NCI-H1436 treated with DMSO at 0.1 percent for 48 hours (cell line): ENCODE measurements at regions not wholly inside any gene's neighbourhood (a gene's known extent, or its start where the extent isn't known, plus 50 kb on each side); places are given as distances from the start of the nearest gene placed in this dataset.

Source experiments
- DNase-seq: peaks from one replicate; lab custom pipeline; 2025; lab: John Stamatoyannopoulos, UW

DNA sequence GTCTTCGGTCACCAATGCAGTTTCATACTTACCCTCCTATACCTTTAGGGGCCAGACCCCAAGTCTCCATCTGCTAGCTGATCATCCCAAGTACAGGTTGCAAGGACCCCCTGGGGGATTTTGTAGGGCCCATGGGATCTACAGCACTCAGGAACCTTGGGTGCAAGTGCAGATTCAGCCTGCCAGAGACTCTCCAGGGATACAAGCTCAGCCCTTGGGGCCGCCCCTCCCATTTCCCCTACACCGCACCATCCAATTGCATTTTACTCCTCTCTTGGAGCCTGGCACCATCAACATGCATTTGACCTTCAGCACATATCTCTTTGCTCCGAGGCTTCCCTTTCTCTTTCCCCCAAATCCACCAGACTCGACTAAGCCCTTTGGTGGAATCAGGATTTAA lies 154.7 kb upstream of the ZNF536 start:
- no peak for DNase-seq

DNA sequence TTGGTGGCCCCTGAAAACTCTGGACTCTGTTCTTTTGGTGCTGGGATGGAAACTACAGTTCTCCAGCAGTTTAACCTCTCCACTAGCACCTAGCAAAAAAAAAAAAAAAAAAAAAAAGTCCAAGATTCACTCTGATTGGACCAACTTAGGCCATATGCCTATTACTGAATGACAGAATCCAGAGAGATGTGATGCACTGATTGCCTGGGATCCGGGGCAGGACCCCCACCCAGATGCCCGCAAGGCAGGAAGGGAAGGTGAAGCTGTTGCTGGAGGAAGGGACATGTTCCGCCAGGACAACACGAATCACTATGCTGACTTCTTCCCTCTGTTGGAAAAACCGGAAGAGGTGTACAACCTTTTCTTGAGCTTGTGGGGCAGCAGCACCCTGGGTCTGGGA lies 152.5 kb upstream of the ZNF536 start:
- no peak for DNase-seq

DNA sequence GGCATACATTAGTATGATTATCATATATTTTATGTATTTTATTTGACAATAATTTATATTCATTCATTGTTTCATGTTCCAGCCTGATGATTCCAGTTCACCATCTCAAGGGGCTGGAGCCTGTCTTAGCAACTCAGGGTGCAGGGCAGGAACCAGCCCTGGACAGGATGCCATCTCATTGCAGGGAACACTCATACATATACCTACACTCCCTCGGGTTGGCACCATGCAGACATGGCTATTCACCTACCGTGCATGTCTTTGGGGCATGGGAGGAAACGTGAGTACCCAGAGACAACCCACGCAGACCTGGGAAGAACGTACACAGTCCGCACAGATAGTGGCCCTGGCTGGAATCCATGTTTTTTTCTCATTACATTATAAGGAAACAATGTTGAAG lies 151.0 kb upstream of the ZNF536 start:
- DNase-seq, result no peak

DNA sequence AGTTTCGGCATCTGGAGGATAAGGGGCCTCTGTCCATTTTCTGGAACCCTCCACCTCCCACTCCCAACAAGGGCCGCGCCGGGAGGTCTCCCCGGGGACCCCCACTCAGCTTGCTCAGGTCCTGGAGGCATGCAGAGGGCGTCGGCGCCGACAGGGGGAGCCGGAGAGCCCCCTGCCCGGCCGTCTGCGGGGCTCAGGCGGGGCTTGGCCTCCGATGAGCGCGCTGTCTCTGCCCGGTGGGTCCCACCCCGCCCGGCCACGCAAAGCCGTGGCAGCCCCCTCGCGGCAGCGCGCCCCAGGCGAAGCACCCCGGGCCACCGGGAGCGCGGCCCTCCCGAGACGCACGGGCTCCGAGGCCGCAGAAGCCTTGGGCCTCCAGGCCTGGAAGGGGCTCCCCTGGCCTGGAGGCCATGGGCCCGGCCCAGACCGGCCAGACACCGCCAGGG lies 149.7 kb upstream of the ZNF536 start:
- no peak for DNase-seq

DNA sequence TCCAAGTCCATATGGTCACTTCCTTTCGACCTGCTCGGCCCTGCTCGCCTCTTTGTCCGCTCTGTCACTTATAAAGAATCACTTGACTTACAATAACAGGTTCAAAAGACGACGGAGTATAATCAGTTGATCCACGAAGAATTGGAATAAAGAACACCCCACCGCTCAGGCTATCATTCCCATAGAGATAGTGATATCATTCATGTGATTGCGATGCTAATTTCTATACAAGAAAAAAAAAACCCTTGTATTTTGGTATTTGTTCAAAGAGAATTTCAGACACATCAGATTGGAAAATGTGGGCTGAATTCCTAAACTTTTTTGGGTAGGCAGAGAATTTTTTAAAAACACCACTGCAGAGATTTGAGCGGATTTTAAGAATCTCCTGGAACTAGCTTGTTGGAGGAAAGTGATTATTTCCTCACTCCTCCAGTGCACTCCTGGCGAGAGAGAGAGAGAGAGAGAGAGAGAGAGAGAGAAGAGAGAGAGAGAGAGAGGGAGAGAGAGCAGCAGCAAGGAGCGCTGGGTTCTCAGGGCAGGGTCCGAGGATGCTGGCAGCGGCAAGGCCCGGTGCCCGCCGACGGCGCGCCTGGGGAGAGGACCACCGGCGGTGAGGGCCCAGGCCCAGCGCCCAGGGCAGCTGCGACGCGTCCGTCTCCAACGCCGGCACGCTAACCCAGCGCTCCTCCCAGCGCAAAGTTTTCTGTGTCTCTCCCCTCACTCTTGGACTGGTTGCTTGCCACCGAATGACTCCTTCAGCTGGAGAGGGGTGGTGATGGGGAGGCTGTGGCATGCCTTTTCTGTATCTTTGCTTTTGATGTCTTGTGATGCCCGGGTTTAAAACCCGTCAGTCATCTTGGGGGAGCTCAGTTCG lies 149.0 kb upstream of the ZNF536 start:
- DNase-seq, result no peak

DNA sequence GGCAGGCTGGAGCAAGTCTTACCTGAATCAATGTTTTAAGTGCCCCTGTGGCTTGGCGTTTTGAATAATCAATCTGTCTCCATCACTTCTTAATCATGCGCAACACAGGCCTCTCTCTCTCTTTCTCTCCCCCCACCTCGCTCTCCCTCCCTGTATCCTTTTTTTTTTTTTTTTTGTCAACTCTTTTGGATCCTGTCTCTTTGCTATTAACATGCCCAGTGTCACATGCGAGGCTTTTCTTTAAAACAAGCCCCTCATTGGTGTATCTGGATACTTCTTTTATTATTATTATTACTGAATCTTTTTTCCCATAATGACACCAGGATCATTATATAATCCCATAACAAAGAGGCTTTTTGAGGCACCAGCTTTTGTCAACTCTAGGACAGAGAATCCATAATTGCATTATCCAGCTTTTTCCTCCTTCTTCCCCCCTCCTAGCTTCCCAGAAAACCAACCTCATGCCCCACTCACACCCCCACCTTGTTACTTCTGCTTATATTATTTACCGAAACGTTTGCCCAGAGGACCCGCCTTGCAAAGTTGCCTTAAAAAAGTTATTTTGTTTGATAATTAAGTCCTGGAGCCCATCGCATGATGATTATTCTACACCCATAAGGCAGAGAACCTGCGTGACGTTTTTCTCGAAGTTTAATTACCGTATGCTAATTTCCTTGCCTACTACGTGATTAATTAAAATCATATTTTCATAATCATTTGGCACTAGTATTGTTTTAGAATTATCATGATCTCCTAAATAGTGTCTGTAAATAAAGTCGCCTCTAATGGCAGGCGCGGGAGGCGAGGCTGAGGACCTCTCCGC lies 148.1 kb upstream of the ZNF536 start:
- DNase-seq, result no peak

DNA sequence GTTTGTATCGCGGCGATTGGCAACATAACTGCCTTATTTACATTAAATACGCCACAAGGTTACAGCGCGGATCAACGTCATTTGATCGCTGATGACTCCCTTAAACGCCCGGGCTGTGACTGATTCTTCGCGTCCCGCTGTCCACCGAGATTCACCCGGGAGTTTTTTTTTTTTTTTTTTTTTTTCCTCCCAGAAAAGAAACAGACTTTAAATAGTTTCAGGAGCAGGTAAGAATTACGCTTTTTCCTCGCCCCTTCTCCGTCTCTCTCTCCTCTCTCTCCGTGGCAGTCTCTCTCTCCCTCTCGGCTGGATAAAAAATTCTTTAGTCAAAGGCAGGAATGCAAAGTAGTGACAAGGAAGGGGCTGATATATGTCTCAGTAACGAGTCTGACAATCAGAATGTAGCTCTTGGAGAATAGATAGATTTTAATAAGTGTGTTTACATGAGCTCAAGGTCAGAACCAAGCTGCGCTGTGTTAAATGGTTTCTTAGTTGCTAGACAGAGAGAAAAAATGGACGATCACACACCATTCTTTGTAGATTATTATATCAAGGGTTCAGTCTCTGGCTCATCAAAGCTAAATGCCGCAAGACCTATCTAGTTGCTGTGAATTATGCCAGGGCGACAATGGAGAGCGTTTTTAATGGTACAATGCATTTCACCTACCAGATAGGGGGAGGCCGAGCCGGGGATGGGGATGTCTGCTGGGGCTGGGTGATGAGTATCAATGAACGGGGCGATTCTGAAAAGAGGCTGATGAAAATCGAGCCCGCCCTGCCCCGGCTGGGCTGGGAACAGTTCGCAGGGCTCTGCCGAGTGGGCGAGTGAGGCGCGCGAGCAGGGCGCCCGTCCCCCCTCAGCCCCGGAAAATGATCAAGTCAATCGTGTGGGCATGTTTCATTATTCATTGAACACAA lies 147.2 kb upstream of the ZNF536 start:
- no peak for DNase-seq

DNA sequence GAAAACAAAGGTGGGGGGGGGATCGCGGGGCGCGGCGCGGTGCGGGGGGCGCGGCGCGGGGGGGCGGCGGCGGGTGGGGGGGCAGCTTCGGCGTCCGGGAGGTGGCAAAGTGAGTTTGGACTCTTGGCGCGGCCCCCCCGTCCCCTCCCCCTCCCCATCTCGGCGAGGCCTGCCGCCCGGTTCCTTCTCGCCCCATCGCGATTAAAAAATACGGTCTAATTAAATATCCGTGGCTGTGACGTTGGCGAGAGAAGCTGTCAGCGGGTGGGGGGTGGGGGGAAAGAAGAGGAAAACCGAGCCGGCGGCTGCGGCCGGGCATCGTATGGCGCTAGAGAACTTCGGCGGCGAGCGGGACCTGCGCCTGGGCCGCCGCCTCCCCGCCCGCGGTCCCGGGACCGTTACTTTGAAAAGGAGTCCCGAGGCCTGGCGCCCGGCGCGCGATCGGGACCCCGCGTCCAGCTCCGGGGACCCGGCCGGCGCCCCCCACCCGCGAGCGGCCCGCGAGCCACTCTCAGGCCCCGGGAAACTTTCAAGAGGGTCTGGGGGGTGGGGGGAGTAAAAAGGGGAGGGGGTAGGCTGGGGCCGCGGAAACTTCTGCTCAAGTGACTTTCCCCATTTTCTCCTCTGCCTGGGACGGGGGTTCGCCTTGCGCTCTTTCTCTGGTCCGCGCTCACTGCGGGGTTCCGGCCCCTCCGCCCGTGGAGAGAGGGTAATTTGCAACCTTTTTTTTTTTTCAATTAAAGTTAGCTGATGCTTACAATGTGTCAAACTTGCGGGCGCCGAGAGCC lies 146.3 kb upstream of the ZNF536 start:
- no peak for DNase-seq

DNA sequence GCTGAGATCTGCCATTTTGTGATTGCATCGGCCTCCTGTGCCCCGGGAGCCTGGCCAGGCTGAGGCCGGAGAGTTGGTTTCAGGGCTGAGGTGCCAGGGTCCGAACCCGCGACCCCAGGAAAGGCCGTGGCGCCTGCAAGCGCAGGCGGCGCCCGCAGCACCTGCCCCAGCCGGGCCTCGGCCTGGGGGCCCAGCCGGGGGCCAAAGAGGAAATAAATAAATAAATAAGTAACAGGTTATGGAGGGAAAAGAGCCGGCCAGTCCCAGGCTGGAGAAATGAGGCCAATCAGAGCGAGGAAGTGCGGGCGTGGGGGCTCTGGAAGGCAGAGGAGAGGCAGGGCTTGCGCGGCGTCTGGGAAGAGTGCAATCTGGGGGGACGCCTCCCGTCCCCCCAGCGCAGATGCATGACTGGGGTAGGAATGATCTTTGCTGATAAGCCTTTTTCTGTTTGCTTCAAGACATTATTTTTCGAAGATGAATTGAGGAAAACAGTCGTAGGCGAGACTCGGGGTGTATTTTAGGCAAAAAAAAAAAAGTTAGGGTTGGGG lies 145.6 kb upstream of the ZNF536 start:
- no peak for DNase-seq

DNA sequence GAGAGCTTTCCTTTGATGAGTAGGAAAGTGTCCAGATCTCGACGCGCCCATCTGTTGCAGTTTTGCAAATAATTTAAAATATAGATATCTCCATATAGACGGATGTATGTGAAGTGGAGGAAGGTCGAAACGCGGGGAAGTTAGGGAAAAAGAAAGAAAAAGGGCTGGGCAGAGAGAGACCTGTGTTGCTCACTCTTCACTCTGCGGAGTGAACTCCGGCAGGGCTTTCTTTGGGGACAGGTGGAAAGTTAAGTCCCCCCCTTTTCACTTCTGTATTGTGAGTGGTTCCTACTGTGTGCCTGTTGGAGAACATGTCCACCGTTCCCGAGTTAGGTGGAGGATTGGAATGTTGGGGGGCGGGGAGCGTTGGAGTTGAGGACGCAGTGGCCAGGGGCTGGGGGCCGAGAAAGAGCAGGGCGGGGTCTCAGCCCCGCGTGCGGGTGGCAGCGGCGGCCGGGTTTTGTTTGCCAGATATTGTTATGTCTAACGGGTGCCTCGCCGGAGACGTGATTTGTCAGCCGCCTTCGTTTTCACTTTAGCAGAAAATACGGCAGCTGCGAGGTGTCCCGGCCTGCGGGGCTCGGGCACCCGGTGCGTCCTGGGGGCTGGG lies 145.1 kb upstream of the ZNF536 start:
- DNase-seq, result no peak

DNA sequence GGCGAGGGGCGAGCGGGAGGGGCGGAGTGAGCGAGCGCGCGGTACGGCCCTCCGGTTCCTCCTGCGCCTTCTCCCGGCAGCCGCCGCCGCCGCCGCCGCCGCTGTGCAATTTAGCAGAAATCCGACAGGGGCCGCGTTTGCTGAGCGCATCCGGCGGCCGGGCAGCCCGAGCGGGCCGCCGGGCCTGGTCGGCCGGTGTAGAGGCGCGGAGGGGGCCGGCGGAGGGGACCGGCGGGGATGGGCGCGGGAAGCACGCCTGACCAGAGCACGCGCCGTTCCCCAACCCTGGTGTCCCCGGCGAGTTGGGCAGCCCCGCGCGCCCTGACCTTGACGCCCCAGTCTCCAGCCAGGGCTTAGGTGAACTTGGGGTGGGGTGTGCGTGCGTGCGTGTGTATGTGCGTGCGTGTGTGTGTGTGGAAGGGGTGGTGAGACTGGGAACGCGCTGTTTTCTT lies 144.5 kb upstream of the ZNF536 start:
- no peak for DNase-seq

DNA sequence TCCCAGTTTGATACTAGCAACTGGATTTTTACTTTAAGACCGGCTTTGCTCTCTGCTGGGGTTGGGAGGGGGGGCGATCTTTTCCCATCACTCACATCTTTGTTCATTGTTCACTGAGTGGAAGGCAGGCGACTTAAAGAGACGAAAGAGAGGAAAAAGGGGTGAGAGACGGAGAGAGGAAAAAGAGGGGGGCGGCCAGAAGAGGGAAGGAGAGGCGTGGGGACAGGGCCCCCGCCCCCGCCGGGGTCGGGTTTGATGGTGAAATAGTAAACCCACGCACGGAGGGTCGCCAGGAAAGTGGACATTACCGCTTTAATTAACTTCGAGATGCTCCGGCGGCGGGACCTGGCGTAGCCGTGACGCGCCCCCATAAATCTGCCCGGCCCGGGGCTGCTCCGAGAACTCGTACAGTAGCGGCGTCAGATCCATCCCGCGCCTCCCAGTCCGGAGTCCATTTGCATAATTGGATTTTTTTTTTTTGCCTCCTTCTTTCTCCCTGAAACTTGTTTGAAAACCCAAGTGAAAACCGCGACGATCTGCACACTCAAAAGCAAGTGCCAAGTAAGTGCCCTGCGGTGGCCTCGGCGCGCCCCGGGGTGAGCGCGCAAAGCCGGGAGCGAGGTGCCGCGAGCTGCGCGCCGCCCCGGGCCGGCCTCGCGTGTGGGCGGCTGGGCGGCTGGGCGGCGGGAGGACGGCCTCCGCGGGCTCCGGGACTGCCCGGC lies 143.9 kb upstream of the ZNF536 start:
- DNase-seq, result no peak

DNA sequence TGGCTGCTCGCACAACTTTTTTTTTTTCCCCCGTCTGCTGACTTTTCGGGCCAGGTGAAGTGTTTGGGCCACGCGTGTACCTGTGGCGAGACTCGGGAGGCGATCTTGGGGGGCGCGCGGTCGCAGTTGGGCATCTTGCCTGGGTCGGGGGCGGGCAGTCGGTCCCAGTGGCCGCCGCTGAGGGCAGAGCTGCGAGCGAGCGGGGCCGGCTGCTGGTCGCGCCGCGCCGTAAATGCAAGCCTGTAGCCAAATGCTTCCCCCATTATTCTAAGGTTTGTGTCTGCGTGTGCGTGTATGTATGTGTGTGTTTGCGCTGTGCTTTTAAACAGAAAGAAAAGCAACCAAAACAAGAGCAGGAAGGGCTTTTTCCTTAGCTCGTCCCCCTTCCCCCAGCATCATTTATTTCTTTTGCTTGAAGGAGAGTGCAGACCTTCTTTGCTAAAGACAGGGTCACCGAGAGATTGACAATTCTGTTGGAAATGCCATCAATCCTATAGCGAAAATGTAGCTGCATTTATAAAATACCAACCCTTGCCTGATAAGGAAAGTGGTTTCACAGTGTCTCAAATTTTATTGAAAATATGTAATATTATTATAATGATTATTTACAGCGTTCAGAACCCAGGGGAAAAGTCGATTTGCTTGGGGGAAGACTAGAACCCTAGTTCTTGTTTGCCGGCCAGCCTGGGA lies 143.2 kb upstream of the ZNF536 start:
- DNase-seq, result no peak

DNA sequence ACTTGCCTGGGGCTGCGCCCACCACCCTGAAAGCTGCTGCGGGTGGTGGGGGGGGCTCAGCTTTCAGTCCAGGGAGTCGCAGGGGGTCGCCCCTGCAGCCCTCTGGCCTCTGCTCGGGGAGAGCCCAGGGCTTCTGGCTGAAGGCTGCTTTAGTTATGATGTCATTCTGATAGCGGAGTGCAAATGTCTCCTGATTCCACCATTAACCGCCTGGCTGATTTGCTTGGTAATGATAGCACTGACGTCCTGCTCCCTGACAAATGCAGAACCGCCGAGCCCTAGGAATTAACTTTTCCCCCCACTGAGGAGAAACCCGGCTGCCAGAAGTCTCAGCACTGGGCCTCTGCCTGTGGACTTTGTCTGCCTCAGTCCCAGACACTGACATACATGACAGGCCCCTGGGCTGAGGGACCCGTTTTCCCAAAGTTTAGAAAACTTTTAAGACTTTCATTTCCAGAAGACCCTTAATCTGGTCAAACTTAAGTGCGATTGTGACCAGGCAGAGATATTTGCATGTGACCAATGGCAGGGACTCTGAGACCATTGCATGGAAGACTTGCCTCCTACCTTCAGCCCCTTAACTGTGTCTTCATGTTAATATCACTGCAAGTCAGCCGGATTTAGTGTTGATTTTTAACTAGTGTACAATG lies 142.5 kb upstream of the ZNF536 start:
- no peak for DNase-seq

DNA sequence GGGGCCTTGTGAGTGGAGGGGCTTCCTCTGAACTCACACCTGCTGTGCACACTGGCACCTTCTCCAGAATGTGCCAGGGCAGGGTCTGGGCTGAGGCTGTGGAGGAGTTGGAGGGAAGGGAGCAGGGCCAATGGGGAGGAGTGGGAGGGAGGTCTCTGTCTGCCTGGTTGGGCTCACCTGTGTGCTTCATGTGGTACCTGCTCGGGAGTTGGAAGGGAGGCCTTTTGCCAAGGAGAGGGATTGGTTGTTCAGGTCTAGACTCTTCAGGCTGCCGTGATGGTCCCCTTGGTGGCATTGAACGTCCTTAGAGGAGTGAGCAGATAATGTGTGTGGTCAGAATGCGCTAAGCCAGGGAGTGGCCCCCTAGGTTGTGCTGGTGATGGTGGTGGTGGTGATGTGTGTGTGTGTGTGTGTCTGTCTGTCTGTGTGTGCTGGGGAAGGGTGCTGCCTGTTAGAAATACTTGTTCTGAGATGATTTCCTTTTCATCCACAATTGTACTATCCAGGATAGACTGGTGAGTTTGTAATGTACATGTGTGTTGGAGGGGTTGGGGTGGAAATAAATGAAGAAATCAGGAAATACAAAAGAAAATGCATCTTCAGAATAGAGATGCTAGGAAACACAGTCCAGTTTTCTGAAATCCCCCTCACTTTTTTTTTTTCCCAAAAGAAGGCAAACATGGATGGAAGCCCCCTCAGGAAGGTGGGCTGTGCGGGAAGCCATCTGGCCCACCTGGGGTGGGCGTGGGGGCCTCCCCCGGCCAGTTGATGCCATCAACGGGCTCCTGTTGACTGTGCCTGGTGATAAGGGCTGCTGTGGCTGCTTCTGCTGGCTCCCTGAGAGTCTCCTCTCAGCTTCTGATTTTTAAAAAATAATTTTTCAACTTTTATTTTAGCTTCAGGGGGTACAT lies 140.5 kb upstream of the ZNF536 start:
- no peak for DNase-seq

DNA sequence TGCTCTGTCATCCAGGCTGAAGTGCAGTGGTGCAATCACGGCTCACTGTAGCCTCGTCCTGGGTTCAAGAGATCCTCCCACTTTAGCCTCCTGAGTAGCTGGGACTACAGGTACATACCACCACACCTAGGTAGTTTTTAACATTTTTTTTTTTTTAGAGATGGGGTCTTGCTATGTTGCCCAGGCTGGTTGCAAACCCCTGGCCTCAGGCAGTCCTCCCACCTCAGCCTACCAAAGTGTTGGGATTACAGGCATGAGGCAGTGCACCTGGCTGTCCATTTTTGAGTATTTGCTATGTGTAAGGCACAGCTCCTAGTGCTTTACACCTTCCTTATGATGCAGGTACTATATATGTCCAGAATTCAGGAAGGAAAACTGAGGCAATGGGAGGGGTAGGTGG lies 138.8 kb upstream of the ZNF536 start:
- no peak for DNase-seq

DNA sequence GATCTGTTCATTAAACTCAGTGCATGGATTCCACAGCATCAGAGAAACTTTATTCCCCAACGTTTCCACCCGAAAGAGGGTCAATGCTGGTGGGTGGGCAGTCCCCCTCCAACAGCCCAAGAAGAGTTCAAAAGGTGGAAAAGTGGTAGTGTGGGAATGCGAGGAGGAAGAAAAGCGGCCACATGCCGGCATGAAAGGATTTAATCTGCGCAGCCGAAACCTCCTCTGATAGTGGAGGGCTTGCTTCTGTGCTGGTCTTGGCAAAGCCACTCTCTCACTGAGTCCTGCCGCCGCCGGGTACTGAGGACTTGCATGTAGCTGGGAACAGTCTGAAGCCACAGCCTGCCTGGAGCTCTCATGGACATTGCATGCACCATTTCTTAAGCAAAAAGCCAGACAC lies 136.2 kb upstream of the ZNF536 start:
- no peak for DNase-seq

DNA sequence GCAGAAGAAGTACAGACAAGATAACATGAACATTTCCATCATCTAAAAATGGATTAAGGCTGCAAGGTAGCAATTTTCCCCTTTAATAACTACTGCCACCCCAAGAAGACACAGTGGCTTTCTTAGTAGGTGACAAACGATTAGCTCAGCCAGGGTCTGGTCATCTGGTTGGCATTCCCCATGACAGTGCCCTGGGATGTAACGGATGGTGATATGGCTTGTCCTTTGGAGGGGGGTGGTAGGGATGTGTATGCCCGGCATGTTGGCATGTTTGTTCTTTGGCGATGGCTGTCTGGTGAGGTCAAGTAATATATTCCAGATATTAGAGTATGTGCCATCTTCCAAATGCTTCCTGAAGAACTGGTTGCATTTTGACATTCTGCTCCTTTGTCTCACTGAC lies 135.6 kb upstream of the ZNF536 start:
- no peak for DNase-seq
